ENCODE measurements at regions not wholly inside any gene's neighbourhood (a gene's known extent, or its start where the extent isn't known, plus 50 kb on each side); places are given as distances from the start of the nearest gene placed in this dataset.

DNA sequence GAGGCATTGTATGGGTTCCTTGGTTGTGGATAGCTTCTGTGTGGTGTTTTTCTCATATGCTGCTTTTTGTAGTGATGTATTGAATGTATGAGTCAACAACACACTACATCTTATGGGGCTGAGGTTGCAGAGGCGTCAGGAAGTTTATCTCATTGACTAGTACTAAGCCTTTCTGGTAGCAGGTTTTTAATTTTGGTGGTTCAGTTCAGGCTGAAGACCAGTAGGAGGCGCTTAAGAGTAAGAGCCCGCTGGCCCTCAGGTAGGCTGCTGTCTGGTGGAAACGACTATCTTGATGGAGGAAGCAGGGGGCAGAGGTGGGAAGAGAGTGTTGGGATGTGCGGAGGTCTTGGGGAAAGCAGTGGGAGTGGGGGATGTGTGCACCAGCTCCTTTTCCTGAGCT is 62.4 kb downstream of the RTP4 start:
- Histone ChIP-seq H3K4me1 (ENCODE audit: control insufficient read depth, low read depth, low read length) (no peaks in the 10 kb centered on the region), H3K27me3 (ENCODE audit: control insufficient read depth, insufficient read depth, low read length) (no peaks in the 10 kb centered on the region), H3K4me3 (ENCODE audit: low read length) (no peak overlapping the region), H3K9ac (ENCODE audit: low read length) (no peak overlapping the region), H3K27ac (ENCODE audit: low read length) (no peak overlapping the region), H3K9me3 (ENCODE audit: control insufficient read depth, low read depth, low read length) (no peaks in the 10 kb centered on the region), H3K36me3 (ENCODE audit: control insufficient read depth, low read depth, low read length) (no peaks in the 10 kb centered on the region)
